Transverse colon (tissue), 4 donors: ENCODE measurements at regions not wholly inside any gene's neighbourhood (a gene's known extent, or its start where the extent isn't known, plus 50 kb on each side); places are given as distances from the start of the nearest gene placed in this dataset.
"Not testable (repeated sequence)": the region's sequence is repeated elsewhere in the genome, so short reads cannot be mapped to it uniquely, and the experiment has no call there.

Source experiments
- CTCF ChIP-seq, 5 experiments: fragments of 200-600 bp in 3 of 5; fragments of 450-650 bp in 2 of 5; sonication (generic) in 3 of 5; IDR thresholded peaks; 1 replicate in 2 of 5; 2 replicates in 3 of 5; pipeline ENCODE4 v1.5.1; 2016 to 2017; ENCODE audit warnings: antibody characterized with exemption in 5 of 5, inconsistent platforms in 3 of 5, mild to moderate bottlenecking in 2 of 5, moderate library complexity in 1 of 5
- EP300 ChIP-seq: sonication (generic); formaldehyde crosslinking; IDR thresholded peaks from one replicate; pipeline ENCODE4 v1.6.1; 2017; ENCODE audit warnings: antibody characterized with exemption, low read depth
- POLR2A ChIP-seq: fragments of 450-650 bp; IDR thresholded peaks from one replicate; pipeline ENCODE4 v1.6.1; 2016; ENCODE audit warnings: antibody characterized with exemption, mild to moderate bottlenecking, moderate library complexity
- POLR2AphosphoS5 ChIP-seq, 3 donors: sonication (generic); formaldehyde crosslinking; IDR thresholded peaks; one replicate each; pipeline ENCODE4 v1.6.1; 2016; ENCODE audit warnings: antibody characterized with exemption in 3 of 3

DNA sequence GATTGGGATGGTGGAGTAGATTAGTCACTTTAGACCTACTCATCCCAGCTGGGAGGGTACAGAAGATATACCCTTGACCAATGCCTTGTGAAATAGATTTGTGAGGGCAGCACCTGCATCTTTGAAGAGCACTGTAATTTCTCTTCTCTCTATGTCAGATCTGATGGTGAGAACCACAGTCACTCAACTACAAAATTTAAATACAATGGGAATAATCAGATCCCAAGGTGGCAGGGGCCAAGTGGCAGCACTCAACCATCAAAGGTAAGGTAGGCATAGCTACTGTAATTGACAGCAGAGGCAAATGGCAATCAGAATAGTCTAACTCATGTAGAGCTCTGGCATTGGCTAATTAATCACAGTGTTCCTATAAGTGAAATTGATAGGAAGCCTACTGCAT lies 212.0 kb upstream of the HES1 start:
- not testable (repeated sequence) for TF ChIP-seq POLR2AphosphoS5 (IDR thresholded peaks at IDR 0.05); CTCF (IDR thresholded peaks at IDR 0.05); POLR2A; EP300
